Left kidney (tissue), 1 donor: ENCODE measurements at regions not wholly inside any gene's neighbourhood (a gene's known extent, or its start where the extent isn't known, plus 50 kb on each side); places are given as distances from the start of the nearest gene placed in this dataset.
"Not testable (repeated sequence)": the region's sequence is repeated elsewhere in the genome, so short reads cannot be mapped to it uniquely, and the experiment has no call there.

Experiments used
- DNase-seq: peaks from one replicate; pipeline ENCODE4 v3.0.0-alpha.2; 2013

GRCh38 chr6:80625405-80625804 is 518.9 kb downstream of the BCKDHB start:
- DNase-seq, result no peak

GRCh38 chr6:80623066-80623815 is 516.8 kb downstream of the BCKDHB start:
- DNase-seq, result no peak

- DNase-seq, result no peak
These were observed 516.2 kb downstream of the BCKDHB start for GRCh38 chr6:80622641-80623040.

GRCh38 chr6:80618953-80619352 is 512.5 kb downstream of the BCKDHB start:
- DNase-seq, result no peak

DNA sequence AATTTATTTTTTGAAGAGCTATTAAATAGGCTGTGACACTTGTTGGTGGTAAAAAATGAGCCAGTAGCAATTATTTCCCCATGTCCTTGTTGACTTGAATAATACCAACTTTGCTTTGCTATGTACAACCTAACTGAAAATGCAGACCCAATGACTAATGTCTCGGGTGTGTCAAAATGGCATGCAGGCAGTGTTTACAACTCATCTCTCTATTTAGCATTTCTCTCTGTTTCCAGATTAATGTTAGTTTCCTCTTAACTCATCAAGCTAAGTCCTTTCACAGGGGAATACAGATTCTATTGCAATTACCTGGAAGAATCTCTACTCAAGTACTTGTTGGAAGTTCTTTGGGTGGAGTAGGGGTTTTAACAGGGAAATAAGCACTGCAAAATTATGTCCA is 504.4 kb downstream of the BCKDHB start:
- DNase-seq, result no peak

DNA sequence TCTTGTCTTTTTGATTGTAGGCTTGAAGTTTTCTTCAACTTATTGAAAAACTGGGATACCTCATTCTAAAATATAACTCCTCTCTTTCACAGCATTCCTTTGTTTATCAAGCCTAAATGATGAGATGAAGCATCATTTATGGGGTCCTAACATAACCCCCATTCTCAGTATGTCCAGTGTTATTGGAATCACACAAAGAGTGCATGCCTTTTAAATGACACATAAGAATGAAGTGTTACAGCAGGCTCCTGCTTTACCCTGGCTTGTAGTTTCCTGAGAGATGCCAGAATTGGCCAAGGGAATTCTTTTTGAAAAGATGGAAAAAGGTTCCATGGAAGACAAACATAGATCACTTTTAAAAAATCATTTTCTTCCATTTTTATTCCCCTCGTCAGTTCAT is 502.4 kb downstream of the BCKDHB start:
- no peak for DNase-seq

- DNase-seq, result no peak
These were observed 501.4 kb downstream of the BCKDHB start for GRCh38 chr6:80607811-80608391.

- peak; percentile 29 for DNase-seq
These were observed 498.9 kb downstream of the BCKDHB start for GRCh38 chr6:80605165-80605989.

DNA sequence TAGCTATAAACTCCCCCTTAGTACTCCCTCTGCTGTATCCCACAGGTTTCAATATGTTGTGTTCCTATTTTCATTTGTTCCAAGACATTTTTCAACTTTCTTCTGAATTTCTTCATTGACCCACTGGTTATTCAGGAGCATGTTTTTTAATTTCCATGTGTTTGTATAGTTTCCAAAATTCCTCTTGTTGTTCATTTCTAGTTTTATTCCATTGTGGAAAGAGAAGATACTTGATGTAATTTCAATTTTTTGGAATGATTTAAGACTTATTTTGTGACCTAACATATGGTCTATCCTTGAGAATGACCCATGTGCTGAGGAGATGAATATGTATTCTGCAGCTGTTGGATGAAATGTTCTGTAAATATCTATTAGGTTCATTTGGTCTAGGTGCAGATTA is 497.2 kb downstream of the BCKDHB start:
- no peak for DNase-seq

GRCh38 chr6:80594461-80594860 is 488.0 kb downstream of the BCKDHB start:
- no peak for DNase-seq

- DNase-seq, result no peak
These were observed 486.0 kb downstream of the BCKDHB start for GRCh38 chr6:80592436-80592835.

DNA sequence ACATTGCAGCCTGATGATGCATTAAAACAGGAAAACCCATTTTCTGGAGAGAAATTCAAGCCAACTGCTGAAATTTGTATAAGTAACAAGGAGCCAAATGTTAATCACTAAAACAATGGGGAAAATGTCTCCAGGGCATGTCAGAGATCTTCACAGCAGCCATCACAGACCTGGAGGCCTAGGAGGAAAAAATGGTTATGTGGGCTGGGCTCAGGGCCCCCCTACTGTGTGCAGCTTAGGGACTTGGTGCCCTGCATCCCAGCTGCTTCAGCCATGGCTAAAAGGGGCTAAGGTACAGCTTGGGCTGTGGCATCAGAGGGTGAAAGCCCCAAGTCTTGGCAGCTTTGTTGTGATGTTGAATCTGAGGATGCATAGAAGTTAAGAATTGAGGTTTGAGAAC is 479.8 kb downstream of the BCKDHB start:
- DNase-seq, result no peak

- DNase-seq, result no peak
These were observed 473.0 kb downstream of the BCKDHB start for GRCh38 chr6:80579391-80580023.

DNA sequence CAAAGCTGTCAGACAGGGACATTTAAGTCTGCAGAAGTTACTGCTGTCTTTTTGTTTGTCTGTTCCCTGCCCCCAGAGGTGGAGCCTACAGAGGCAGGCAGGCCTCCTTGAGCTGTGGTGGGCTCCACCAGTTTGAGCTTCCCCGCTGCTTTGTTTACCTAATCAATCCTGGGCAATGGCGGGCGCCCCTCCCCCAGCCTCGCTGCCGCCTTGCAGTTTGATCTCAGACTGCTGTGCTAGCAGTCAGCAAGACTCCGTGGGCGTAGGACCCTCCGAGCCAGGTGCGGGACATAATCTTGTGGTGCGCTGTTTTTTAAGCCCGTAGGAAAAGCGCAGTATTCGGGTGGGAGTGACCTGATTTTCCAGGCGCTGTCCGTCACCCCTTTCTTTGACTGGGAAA is 466.8 kb downstream of the BCKDHB start:
- not testable (repeated sequence) for DNase-seq

GRCh38 chr6:80566361-80566760 is 459.9 kb downstream of the BCKDHB start:
- no peak for DNase-seq

- peak; percentile 13 for DNase-seq
These were observed 446.7 kb downstream of the BCKDHB start for GRCh38 chr6:80553071-80553740.

DNA sequence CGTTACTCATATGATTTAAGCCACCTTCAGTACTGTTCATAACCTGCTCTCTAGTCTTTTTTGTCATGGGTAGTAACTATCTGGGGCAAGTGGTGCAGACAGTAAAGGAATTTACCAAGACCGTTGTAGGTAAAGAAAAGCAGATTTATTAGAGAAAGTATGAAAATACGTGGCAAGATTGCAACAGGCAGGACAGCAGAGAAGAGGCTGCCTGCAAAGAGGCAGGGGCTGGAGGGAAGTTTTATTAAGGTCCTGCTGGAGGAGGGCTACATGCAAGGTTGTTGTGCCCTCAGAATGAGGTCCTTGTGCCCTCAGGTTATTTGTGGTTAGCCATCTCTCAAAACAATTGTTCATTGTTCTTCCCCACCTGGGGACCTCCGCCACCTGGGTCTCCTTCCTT is 444.3 kb downstream of the BCKDHB start:
- no peak for DNase-seq

- DNase-seq, result peak; percentile 42
These were observed 443.8 kb downstream of the BCKDHB start for GRCh38 chr6:80550281-80550680.

GRCh38 chr6:80548532-80548931 is 442.1 kb downstream of the BCKDHB start:
- no peak for DNase-seq

- DNase-seq, result no peak
These were observed 441.4 kb downstream of the BCKDHB start for GRCh38 chr6:80547827-80548226.

DNA sequence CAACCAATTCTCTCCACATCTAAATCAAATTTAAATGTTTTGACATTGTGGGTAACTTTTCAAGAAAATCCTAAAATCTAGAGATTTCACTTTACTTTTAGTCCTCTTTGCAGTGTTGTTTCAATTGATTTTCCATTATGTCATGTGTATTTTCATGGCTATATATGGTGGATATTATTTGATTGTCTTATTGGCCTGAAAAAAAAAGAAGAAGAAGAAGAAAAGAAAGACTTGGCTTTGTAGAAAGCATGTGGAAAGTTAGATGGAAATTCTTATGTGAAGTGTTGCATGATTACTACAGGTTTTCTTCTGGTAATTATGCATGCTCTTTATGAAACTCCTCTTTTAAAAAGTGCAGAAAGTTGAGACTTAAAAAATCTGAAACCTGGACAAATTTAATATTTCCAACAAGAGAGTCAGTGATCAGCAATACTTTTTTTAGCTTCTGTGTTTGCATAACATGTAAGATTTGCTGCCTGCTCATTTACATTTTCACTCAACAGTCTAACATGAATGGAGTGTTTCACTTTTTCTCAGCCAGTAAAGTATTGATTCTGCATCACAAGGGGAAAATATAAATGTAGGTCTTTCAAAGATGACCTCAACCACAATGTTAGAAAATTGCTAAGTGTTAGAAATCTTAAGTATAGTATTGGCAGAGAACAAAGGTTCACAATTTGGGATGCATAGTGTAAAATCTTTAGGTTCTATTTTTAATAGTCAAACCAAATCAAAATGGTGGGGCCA is 438.7 kb downstream of the BCKDHB start:
- no peak for DNase-seq
